ENCODE measurements at regions not wholly inside any gene's neighbourhood (a gene's known extent, or its start where the extent isn't known, plus 50 kb on each side); places are given as distances from the start of the nearest gene placed in this dataset.

GRCh38 chr11:32200136-32200847 is 109.4 kb downstream of the RCN1 start:
- TF ChIP-seq ZNF24 (tag by site-specific recombination; IDR thresholded peaks at IDR 0.05) = no peak
- TF ChIP-seq ZNF501 (tag by site-specific recombination; IDR thresholded peaks at IDR 0.05) = no peak
- TF ChIP-seq KLF16 (tag by site-specific recombination; IDR thresholded peaks at IDR 0.05) = no peak
- no peak for TF ChIP-seq CTCF (tag by site-specific recombination; IDR thresholded peaks at IDR 0.05)
- no peak for TF ChIP-seq ZNF704 (tag by site-specific recombination; IDR thresholded peaks at IDR 0.05)
- no peak for TF ChIP-seq ZNF510 (tag by site-specific recombination; IDR thresholded peaks at IDR 0.05; ENCODE audit: insufficient replicate concordance)
- no peak for TF ChIP-seq ZNF707 (tag by site-specific recombination; IDR thresholded peaks at IDR 0.05)
- TF ChIP-seq ZNF560 (tag by site-specific recombination; IDR thresholded peaks at IDR 0.05; ENCODE audit: borderline replicate concordance) = no peak
- no peak for TF ChIP-seq EGR2 (tag by site-specific recombination; IDR thresholded peaks at IDR 0.05; ENCODE audit: low read depth)
- no peak for TF ChIP-seq SALL2 (tag by site-specific recombination; IDR thresholded peaks at IDR 0.05; ENCODE audit: borderline replicate concordance)
- no peak for TF ChIP-seq ZNF274 (IDR thresholded peaks at IDR 0.05; ENCODE audit: low read length)
- TF ChIP-seq ZNF274 (tag by site-specific recombination; IDR thresholded peaks at IDR 0.05; ENCODE audit: borderline replicate concordance) = no peak
- no peak for TF ChIP-seq ZEB2 (tag by site-specific recombination; IDR thresholded peaks at IDR 0.05)
- no peak for TF ChIP-seq MYNN (tag by site-specific recombination; IDR thresholded peaks at IDR 0.05; ENCODE audit: borderline replicate concordance)

All from HEK293 (cell line).